OCI-LY7 (cell line): ENCODE measurements at regions not wholly inside any gene's neighbourhood (a gene's known extent, or its start where the extent isn't known, plus 50 kb on each side); places are given as distances from the start of the nearest gene placed in this dataset.

Source experiments
- EZH2phosphoT487 ChIP-seq: fragments of 200-600 bp; sonication (generic); IDR thresholded peaks from 2 replicates; pipeline ENCODE4 v1.6.1; 2018; ENCODE audit warnings: low read depth, borderline replicate concordance, mild to moderate bottlenecking, mixed run types, antibody characterized with exemption, low read length, moderate library complexity, mixed read lengths
- TF ChIP-seq, protein P1 (sequence below): fragments of 200-600 bp; sonication (generic); conservative IDR thresholded peaks from 2 replicates; pipeline ENCODE4 v1.5.1; 2014; ENCODE audit warnings: mild to moderate bottlenecking, antibody characterized with exemption, low read length, moderate library complexity, mixed read lengths

DNA sequence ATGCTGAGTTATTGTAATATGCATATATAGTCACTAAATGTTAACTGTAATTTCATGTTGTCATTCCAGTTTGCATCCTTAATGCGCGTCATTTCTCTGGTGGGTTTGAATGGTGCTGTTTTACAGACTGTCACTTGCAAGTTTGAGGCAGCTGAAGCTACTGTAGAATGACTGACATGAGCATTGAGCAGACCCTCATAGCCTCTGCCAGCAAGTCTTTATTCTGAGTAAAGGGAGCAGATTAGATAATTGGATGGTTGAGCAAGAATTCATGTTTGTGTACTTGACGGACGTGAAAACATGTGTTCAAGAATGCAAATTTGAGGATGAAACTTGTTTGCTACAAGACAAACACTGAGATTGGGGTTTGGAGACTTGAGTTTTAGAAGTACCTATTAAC is 854.8 kb upstream of the KLHL29 start:
- TF ChIP-seq, protein P1, sequence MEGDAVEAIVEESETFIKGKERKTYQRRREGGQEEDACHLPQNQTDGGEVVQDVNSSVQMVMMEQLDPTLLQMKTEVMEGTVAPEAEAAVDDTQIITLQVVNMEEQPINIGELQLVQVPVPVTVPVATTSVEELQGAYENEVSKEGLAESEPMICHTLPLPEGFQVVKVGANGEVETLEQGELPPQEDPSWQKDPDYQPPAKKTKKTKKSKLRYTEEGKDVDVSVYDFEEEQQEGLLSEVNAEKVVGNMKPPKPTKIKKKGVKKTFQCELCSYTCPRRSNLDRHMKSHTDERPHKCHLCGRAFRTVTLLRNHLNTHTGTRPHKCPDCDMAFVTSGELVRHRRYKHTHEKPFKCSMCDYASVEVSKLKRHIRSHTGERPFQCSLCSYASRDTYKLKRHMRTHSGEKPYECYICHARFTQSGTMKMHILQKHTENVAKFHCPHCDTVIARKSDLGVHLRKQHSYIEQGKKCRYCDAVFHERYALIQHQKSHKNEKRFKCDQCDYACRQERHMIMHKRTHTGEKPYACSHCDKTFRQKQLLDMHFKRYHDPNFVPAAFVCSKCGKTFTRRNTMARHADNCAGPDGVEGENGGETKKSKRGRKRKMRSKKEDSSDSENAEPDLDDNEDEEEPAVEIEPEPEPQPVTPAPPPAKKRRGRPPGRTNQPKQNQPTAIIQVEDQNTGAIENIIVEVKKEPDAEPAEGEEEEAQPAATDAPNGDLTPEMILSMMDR = no peak
- no peak for TF ChIP-seq EZH2phosphoT487
